G401.6 (cell line): ENCODE measurements at regions not wholly inside any gene's neighbourhood (a gene's known extent, or its start where the extent isn't known, plus 50 kb on each side); places are given as distances from the start of the nearest gene placed in this dataset.
"Not testable (repeated sequence)": the region's sequence is repeated elsewhere in the genome, so short reads cannot be mapped to it uniquely, and the experiment has no call there.

Experiments used
- FAIRE-seq: peaks from 2 replicates; lab custom pipeline; 2012; peaks lifted over from hg19 to GRCh38; lab: Jason Lieb, UNC

GRCh38 chr6:27772261-27773001 lies 139.8 kb downstream of the OR2B2 start:
- FAIRE-seq: peak; percentile 8

GRCh38 chr6:27771235-27771634 lies 141.0 kb downstream of the OR2B2 start:
- no peak for FAIRE-seq

GRCh38 chr6:27770724-27771123 lies 141.5 kb downstream of the OR2B2 start:
- FAIRE-seq: no peak

- FAIRE-seq: no peak
Measured at GRCh38 chr6:27768556-27768955, 143.6 kb downstream of the OR2B2 start.

- FAIRE-seq: no peak
Measured at GRCh38 chr6:27767851-27768250, 144.3 kb downstream of the OR2B2 start.

GRCh38 chr6:27766405-27766804 lies 145.8 kb downstream of the OR2B2 start:
- no peak for FAIRE-seq

- no peak for FAIRE-seq
Measured at GRCh38 chr6:27765028-27765590, 147.1 kb downstream of the OR2B2 start.

- FAIRE-seq: no peak
Measured at GRCh38 chr6:27761391-27761790, 150.8 kb downstream of the OR2B2 start.

GRCh38 chr6:27760464-27760863 lies 151.7 kb downstream of the OR2B2 start:
- FAIRE-seq: no peak

GRCh38 chr6:27759930-27760329 lies 152.3 kb downstream of the OR2B2 start:
- no peak for FAIRE-seq

GRCh38 chr6:27758491-27758890 lies 153.7 kb downstream of the OR2B2 start:
- FAIRE-seq: no peak

GRCh38 chr6:27757307-27757706 lies 154.9 kb downstream of the OR2B2 start:
- no peak for FAIRE-seq

- FAIRE-seq: no peak
Measured at GRCh38 chr6:27755768-27756167, 156.4 kb downstream of the OR2B2 start.

GRCh38 chr6:27754408-27754782 lies 157.8 kb downstream of the OR2B2 start:
- no peak for FAIRE-seq

- FAIRE-seq: peak; percentile 96
Measured at GRCh38 chr6:27753668-27754407, 158.4 kb downstream of the OR2B2 start.

- peak; percentile 95 for FAIRE-seq
Measured at GRCh38 chr6:27752038-27752885, 159.9 kb downstream of the OR2B2 start.

- FAIRE-seq: no peak
Measured at GRCh38 chr6:27748661-27749060, 163.5 kb downstream of the OR2B2 start.

GRCh38 chr6:27747637-27748036 lies 164.6 kb downstream of the OR2B2 start:
- FAIRE-seq: no peak

GRCh38 chr6:27746860-27747259 lies 165.3 kb downstream of the OR2B2 start:
- FAIRE-seq: not testable (repeated sequence)

- no peak for FAIRE-seq
Measured at GRCh38 chr6:27743787-27744186, 168.4 kb downstream of the OR2B2 start.

- no peak for FAIRE-seq
Measured at GRCh38 chr6:27742833-27743573, 169.2 kb downstream of the OR2B2 start.

- not testable (repeated sequence) for FAIRE-seq
Measured at GRCh38 chr6:27739902-27740301, 172.3 kb downstream of the OR2B2 start.
